ENCODE measurements at regions not wholly inside any gene's neighbourhood (a gene's known extent, or its start where the extent isn't known, plus 50 kb on each side); places are given as distances from the start of the nearest gene placed in this dataset.
A peak's percentile ranks its signal among the peaks of the same experiment; 100 is the strongest.
"Not testable (repeated sequence)": the region's sequence is repeated elsewhere in the genome, so short reads cannot be mapped to it uniquely, and the experiment has no call there.

GRCh38 chr12:14216405-14217294 is 148.8 kb upstream of the ATF7IP start:
- Histone ChIP-seq H3K4me3 (no peak overlapping the region), H3K27ac (peak overlapping the region in 1 of 2 experiments; percentile 43; a peak in 3 of 6 replicates), H3K9me3 (0 out of 3 replicates have a peak, but pooled peaks cover 4% of the 10 kb centered on the region), H3K4me1 (no peaks in the 10 kb centered on the region), H3K4me2 (peak overlapping the region; percentile 45)
- no peak for FAIRE-seq
- WGBS (ENCODE audit: missing lambda C conversion rate) = 71% methylated on average over 12 of the region's 12 CpGs
- ATAC-seq = peak in 1 of 2 experiments; percentile 38; a peak in 3 of 6 replicates
- no peak for DNase-seq (ENCODE audit: low read depth in 1 of 2, low spot score in 1 of 2)
- POLR2A ChIA-PET = no interaction called here
- no peak for TF ChIP-seq SMC3 (IDR thresholded peaks at IDR 0.05)
- no peak for TF ChIP-seq FOSL2 (IDR thresholded peaks at IDR 0.05)
- peak; percentile 7; the same call in 1 of the 2 replicates for TF ChIP-seq FOSL2 (CRISPR knock-in tag; IDR thresholded peaks at IDR 0.05)
- CTCF ChIA-PET = interaction anchor here (0.6 to 1.1 kb wide), 2 partner anchors 21 to 31 kb away, joined by 3 read pairs; no protein-coding TSS in a partner anchor

- 85% methylated on average over 5 of the region's 5 CpGs for WGBS (ENCODE audit: missing lambda C conversion rate)
- H3K27ac ChIP-seq = no peak overlapping the region
- H3K4me1 ChIP-seq = no peaks in the 10 kb centered on the region
- ChIA-PET POLR2A (no interaction called here), CTCF (no interaction called here)
- no peak for DNase-seq (ENCODE audit: low read depth in 1 of 2, low spot score in 1 of 2)
- no peak for ATAC-seq
- no peak overlapping the region for H3K4me2 ChIP-seq
- H3K9me3 ChIP-seq = 0 out of 3 replicates have a peak, but pooled peaks cover 4% of the 10 kb centered on the region
- no peak for FAIRE-seq
- TF ChIP-seq HES2 (IDR thresholded peaks at IDR 0.05) = no peak
- no peak for TF ChIP-seq POLR2A (IDR thresholded peaks at IDR 0.05; ENCODE audit: low read length)
- no peak for TF ChIP-seq CHD2 (IDR thresholded peaks at IDR 0.05; ENCODE audit: low read length, partially characterized antibody)
- TF ChIP-seq EP300 (IDR thresholded peaks at IDR 0.05) = no peak
- TF ChIP-seq ZSCAN20 (CRISPR knock-in tag; IDR thresholded peaks at IDR 0.05) = no peak
- no peak for TF ChIP-seq HOXB5 (CRISPR knock-in tag; IDR thresholded peaks at IDR 0.05)
- TF ChIP-seq NR3C1 (IDR thresholded peaks at IDR 0.05) = no peak
- no peak for TF ChIP-seq ZNF302 (CRISPR knock-in tag; IDR thresholded peaks at IDR 0.05)
- no peak for TF ChIP-seq ELK1 (IDR thresholded peaks at IDR 0.05; ENCODE audit: low read depth, low read length)
- TF ChIP-seq HEYL (CRISPR knock-in tag; IDR thresholded peaks at IDR 0.05) = no peak
- TF ChIP-seq BCL3 (IDR thresholded peaks at IDR 0.05) = no peak
- TF ChIP-seq RAD21 (conservative IDR thresholded peaks at IDR 0.05 in 1 of 2, IDR thresholded peaks at IDR 0.05 in 1 of 2) = no peak
- no peak overlapping the region for H3K4me3 ChIP-seq
Measured at GRCh38 chr12:14219156-14219555, 146.3 kb upstream of the ATF7IP start.

GRCh38 chr12:14219670-14220069 is 145.8 kb upstream of the ATF7IP start:
- H3K27ac ChIP-seq; CTCF ChIA-PET; FAIRE-seq; ATAC-seq; H3K4me1 ChIP-seq; POLR2A ChIA-PET; H3K9me3 ChIP-seq; H3K4me3 ChIP-seq; DNase-seq (ENCODE audit: low read depth in 1 of 2, low spot score in 1 of 2); H3K4me2 ChIP-seq: not testable (repeated sequence)
- WGBS (ENCODE audit: missing lambda C conversion rate) = 45% methylated on average over 2 of the region's 2 CpGs

- Histone ChIP-seq H3K4me3 (no peak overlapping the region), H3K27ac (no peak overlapping the region), H3K9me3 (peaks cover 15% of the 10 kb centered on the region; the same call in 1 of the 3 replicates), H3K4me1 (no peaks in the 10 kb centered on the region), H3K4me2 (no peak overlapping the region)
- ChIA-PET POLR2A (no interaction called here), CTCF (interaction anchor here (1.3 kb wide), 1 partner anchor 395 kb away, joined by 3 read pairs; no protein-coding TSS in a partner anchor)
- WGBS (ENCODE audit: missing lambda C conversion rate) = 65% methylated on average over 4 of the region's 4 CpGs
- no peak for FAIRE-seq
- no peak for ATAC-seq
- DNase-seq (ENCODE audit: low read depth in 1 of 2, low spot score in 1 of 2) = no peak
- no peak for TF ChIP-seq ATOH8 (CRISPR knock-in tag; IDR thresholded peaks at IDR 0.05; ENCODE audit: low read depth)
- no peak for TF ChIP-seq CTCF (IDR thresholded peaks at IDR 0.05)
- no peak for TF ChIP-seq ZNF302 (CRISPR knock-in tag; IDR thresholded peaks at IDR 0.05)
- TF ChIP-seq ZFP36 (IDR thresholded peaks at IDR 0.05; ENCODE audit: borderline replicate concordance, partially characterized antibody) = no peak
- TF ChIP-seq MAX (IDR thresholded peaks at IDR 0.05) = no peak
- TF ChIP-seq PHF8 (IDR thresholded peaks at IDR 0.05; ENCODE audit: borderline replicate concordance, low read depth) = no peak
- no peak for TF ChIP-seq RARB (CRISPR knock-in tag; IDR thresholded peaks at IDR 0.05)
- TF ChIP-seq FOSB (CRISPR knock-in tag; IDR thresholded peaks at IDR 0.05) = no peak
- no peak for TF ChIP-seq HEYL (CRISPR knock-in tag; IDR thresholded peaks at IDR 0.05)
- TF ChIP-seq KDM5A (IDR thresholded peaks at IDR 0.05) = no peak
- no peak for TF ChIP-seq CHD4 (IDR thresholded peaks at IDR 0.05; ENCODE audit: borderline replicate concordance)
- TF ChIP-seq HDAC2 (IDR thresholded peaks at IDR 0.05) = no peak
- no peak for TF ChIP-seq JUNB (IDR thresholded peaks at IDR 0.05)
Measured at GRCh38 chr12:14225064-14225463, 140.4 kb upstream of the ATF7IP start.
